Embryonic facial prominence (tissue), 1 donor: ENCODE measurements at regions not wholly inside any gene's neighbourhood (a gene's known extent, or its start where the extent isn't known, plus 50 kb on each side); places are given as distances from the start of the nearest gene placed in this dataset.
"Not testable (repeated sequence)": the region's sequence is repeated elsewhere in the genome, so short reads cannot be mapped to it uniquely, and the experiment has no call there.

Experiments
- DNase-seq: peaks from one replicate; pipeline ENCODE4 v3.0.0-alpha.2; 2016; ENCODE audit errors: extremely low spot score

DNA sequence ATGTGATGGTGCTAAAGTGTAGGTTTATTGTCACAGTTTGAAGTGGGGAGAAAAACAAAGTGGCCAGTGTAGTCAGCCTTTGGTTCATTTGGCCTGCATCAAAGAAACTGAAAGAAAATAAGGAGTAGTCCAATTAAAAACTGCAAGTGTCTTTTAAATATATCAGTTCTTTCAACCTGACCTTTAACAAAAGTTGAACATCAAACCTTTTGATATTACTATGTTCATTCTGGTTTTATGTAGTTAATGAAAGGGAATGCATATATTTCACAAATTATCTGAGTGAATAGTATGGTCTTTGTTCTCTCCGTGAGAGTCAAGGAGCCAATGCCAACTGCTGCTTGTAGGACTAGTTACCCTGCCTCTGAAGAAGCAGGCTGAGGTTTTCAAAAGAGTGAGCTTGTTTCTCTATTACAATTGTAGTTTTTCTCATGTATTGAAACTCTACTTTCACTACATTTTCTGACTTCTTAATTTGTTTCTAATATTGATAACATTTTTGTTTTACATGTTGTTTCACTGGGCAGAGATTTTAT, 1160.8 kb upstream of the LRRTM3 start:
- DNase-seq: no peak

DNA sequence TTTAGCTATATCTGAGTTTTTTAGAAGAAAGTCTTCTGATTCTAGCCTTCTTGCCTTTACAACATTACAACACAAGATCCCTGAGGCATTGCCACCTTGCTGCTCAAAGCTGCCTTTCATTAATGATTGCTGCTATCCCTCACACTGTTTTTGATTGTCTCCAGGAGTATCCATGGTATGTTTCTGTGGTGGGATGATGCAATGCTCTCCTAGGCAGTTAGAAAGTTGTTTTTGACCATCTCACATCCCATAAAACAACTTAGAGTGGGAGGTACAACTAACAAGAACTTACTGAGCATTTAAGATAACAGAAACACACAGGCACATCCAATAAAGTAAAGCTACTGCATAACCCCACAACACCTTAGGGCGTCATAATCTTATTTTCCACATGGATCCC, 1156.0 kb upstream of the LRRTM3 start:
- no peak for DNase-seq

DNA sequence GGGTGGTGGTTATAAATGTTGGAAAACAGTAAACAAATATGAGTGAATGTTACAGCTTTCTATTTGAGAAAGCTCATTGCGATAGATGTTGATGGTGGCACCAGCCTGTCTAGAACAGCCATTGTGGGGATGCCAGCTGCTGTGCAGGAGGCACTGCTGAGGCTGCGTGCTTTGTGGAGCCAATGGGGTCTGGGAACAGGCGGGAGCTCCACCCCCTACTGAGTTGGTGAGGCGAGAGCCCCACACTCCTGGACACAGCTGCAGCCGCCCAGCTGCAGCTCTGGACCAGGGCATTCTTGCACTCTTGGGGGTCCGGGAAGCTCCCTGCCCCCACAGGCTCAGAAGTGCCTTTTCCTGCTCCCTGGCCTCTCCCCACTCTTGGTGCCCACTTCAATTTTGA, 1147.1 kb upstream of the LRRTM3 start:
- DNase-seq: no peak

- DNase-seq: no peak
Observed at GRCh38 chr10:65779985-65780384, 1145.9 kb upstream of the LRRTM3 start.

DNA sequence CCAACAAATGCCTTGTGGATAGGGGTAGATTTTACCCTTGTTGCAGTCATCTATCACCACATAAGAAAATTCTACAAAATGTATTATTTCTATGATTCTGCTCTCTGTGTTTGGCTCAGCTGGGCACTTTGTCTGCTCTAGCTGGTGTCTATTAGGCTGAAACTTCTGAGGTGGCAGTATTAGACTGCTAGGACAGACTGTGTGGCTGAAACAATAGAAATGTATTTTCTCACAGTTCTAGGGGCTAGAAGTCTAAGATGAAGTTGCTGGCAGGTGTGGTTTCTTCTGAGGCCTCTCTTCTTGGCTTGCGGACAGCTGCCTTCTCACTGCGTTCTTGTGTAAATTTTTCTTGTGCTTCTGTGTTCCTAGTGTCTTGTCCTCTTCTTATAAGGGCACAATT, 1139.6 kb upstream of the LRRTM3 start:
- DNase-seq: no peak

DNA sequence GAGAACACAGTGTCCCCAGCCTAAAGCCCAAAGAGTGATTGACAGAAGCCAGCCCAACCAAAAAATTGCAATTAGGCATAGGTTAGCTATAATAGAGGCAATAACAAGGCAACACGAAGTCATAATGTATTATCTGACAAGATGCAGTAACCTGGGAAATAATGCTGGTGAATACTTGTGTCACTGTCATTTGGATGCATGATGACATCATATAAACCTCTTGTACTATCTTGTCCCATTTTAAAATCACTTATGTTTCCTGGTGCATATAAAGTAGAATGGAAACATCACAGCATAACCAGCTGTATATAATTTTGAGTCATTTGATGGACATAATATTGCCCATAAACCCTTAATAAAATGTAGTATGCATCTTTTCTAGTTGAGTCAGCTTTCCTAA, 1138.3 kb upstream of the LRRTM3 start:
- DNase-seq: no peak

DNA sequence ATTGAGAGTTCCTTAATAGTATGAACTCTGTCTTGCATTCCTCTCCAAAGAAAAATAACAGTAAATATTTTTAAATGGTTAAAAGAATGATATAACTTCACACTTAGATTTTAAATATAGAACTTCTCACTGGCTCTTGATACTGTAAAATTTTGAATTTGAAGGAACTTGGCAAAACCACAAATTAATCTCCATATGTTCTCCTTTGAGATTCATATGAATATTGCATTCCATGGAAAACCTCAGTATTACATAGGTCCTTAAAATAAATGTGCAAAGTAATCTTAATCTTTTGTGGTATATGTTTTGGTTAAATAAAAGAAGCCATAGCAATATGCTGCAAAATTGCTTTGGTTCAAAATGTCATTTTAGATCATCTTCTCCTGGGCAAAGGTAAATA, 1137.6 kb upstream of the LRRTM3 start:
- DNase-seq: no peak

- DNase-seq: no peak
Observed at GRCh38 chr10:65791979-65792378, 1133.9 kb upstream of the LRRTM3 start.

DNA sequence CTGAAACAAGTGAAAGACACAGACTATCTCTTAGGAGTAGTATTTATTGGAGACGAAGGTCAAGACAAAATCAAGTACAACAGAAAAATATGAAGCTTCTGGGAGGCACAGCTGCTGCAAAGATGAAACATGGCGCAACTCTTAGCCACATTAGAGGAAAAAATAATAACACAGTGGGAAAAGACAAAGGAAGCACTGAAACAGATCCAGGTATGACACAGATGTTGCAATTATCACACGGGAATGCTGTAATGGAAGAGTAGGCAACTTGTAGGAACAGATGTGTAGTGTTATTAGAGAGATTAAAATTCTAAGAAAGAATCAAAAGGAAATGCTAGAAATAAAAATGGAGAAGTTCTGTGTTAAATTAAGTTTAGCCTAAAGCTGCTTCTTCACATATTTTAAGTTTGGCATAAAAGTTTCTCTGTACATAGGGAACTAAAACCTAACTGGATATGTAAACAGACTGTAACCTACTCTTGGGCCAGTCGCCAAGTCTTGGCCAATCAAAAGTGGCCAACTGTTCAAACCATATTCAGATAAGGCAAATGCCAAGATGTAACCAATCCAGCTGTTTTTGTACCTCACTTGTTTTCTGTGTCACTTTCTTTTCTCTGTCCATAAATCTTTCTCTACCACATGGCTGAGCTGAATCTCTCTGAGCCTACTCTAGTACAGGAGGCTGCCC, 1132.0 kb upstream of the LRRTM3 start:
- DNase-seq: no peak

DNA sequence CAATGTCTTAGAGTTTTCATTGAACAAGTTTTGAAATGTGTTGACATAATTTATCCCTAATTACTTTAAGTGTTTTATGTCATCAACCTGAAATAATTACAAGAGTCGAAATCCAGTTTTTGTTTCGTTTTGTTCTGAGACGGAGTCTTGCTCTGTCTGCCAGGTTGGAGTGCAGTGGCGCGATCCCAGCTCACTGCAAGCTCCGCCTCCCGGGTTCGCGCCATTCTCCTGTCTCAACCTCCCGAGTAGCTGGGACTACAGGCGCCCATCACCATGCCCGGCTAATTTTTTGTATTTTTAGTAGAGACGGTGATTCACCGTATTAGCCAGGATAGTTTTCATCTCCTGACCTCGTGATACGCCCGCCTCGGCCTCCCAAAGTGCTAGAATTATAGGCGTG, 1131.0 kb upstream of the LRRTM3 start:
- DNase-seq: not testable (repeated sequence)

GRCh38 chr10:65796472-65796871, 1129.4 kb upstream of the LRRTM3 start:
- no peak for DNase-seq

GRCh38 chr10:65798133-65798532, 1127.7 kb upstream of the LRRTM3 start:
- no peak for DNase-seq

- no peak for DNase-seq
Observed at GRCh38 chr10:65802391-65802790, 1123.4 kb upstream of the LRRTM3 start.

- no peak for DNase-seq
Observed at GRCh38 chr10:65805511-65805910, 1120.3 kb upstream of the LRRTM3 start.

- no peak for DNase-seq
Observed at GRCh38 chr10:65805993-65806392, 1119.8 kb upstream of the LRRTM3 start.

GRCh38 chr10:65808687-65809333, 1117.0 kb upstream of the LRRTM3 start:
- no peak for DNase-seq

- DNase-seq: no peak
Observed at GRCh38 chr10:65811931-65812525, 1113.8 kb upstream of the LRRTM3 start.

- DNase-seq: no peak
Observed at GRCh38 chr10:65816536-65816935, 1109.3 kb upstream of the LRRTM3 start.

DNA sequence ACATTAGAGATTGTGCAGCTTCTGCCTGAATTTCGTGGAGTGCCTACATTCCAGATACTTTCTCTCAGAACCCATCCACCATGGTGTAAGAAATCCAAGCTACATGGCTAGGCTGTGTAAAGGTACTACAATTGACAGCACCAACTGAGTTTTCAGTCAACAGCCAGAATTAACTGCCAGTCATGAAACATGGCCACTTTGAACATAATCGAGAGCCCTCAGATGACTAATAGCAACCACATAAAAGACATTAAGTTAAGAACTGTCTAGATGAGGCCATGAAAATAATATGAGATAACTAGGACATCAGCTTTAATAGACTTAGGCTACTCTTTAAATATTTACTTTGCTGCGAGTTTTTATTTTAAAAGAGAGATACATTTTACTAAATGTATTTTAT, 1106.8 kb upstream of the LRRTM3 start:
- DNase-seq: no peak

- DNase-seq: no peak
Observed at GRCh38 chr10:65827359-65827758, 1098.5 kb upstream of the LRRTM3 start.

GRCh38 chr10:65838811-65839210, 1087.0 kb upstream of the LRRTM3 start:
- no peak for DNase-seq

DNA sequence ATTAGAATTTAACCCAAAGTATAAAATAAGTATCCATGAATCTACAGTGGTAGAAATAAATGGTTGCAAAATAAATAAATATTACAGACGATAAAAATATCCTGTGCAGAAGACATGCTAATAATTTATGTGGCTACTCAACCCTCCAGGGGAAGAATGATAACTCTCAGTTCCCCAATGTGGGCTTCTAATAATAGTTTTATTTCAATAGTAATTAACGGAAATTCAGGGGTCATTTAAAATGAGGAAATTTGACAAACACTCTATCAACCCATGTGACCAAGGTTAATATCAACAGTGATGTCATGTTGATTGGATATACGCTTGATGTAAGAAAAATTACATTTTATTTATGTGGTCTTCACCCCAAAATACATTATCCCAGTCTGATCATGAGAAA, 1082.6 kb upstream of the LRRTM3 start:
- no peak for DNase-seq

- DNase-seq: no peak
Observed at GRCh38 chr10:65845916-65846315, 1079.9 kb upstream of the LRRTM3 start.
